Panc1 (cell line): ENCODE measurements at regions not wholly inside any gene's neighbourhood (a gene's known extent, or its start where the extent isn't known, plus 50 kb on each side); places are given as distances from the start of the nearest gene placed in this dataset.

ENCODE experiments used
- ATAC-seq: fragments of 200-7000 bp; cut with Tn5 transposase; 2 replicates; pipeline ENCODE4 v1.9.1; 2020; ENCODE audit warnings: mild to moderate bottlenecking, moderate library complexity
- BruUV-seq: library from RNA; stranded (reverse); fragments of 400-500 nt; replicated peaks from 2 replicates; lab custom pipeline; 2021; lab: Mats Ljungman, UMichigan
- CTCF ChIA-PET: fragments of 300-600 bp; sonication (Branson Sonifier 250); formaldehyde crosslinking; loops from one replicate; lab custom pipeline; 2022; ENCODE audit warnings: antibody characterized with exemption; lab: Charles Lee
- POLR2A ChIA-PET: fragments of 300-600 bp; sonication (Branson Sonifier 250); formaldehyde crosslinking; loops from one replicate; lab custom pipeline; 2022; ENCODE audit warnings: antibody characterized with exemption; lab: Charles Lee
- DNase-seq: peaks from one replicate; pipeline ENCODE4 v3.0.0-alpha.2; 2010; ENCODE audit warnings: low read depth, low spot score
- H3K27ac ChIP-seq: 2 replicates; pipeline ENCODE4 v1.5.1; 2011; ENCODE audit warnings: mild to moderate bottlenecking, low read length, inconsistent platforms
- H3K27me3 ChIP-seq: fragments of 200-500 bp; sonication (Bioruptor generic); 2 replicates; pipeline ENCODE4 v1.6.0; 2014; ENCODE audit warnings: low read length, inconsistent platforms; ENCODE audit not compliant: control insufficient read depth, insufficient read depth
- H3K36me3 ChIP-seq: fragments of 200-500 bp; sonication (Bioruptor generic); 2 replicates; pipeline ENCODE4 v1.5.1; 2014; ENCODE audit warnings: inconsistent platforms, mild to moderate bottlenecking, low read length, moderate library complexity; ENCODE audit not compliant: control insufficient read depth, insufficient read depth
- H3K4me1 ChIP-seq: 2 replicates; pipeline ENCODE4 v1.5.1; 2011; ENCODE audit warnings: inconsistent platforms, mild to moderate bottlenecking, low read length, moderate library complexity; ENCODE audit not compliant: control insufficient read depth, insufficient read depth
- H3K4me3 ChIP-seq, 2 experiments: 2 replicates each; pipeline ENCODE4 v1.5.1; 2011 to 2012; ENCODE audit warnings: low read depth in 2 of 2, low read length in 2 of 2, mild to moderate bottlenecking in 2 of 2, inconsistent platforms in 1 of 2, moderate library complexity in 1 of 2
- H3K9me3 ChIP-seq: fragments of 200-500 bp; sonication (Bioruptor generic); 2 replicates; pipeline ENCODE4 v1.5.1; 2014; ENCODE audit warnings: low read depth, mild to moderate bottlenecking, inconsistent platforms, low read length, moderate library complexity; ENCODE audit not compliant: control insufficient read depth, insufficient read depth
- POLR2AphosphoS5 ChIP-seq: IDR thresholded peaks from 2 replicates; pipeline ENCODE4 v1.6.1; 2012; ENCODE audit warnings: mild to moderate bottlenecking, low read depth, low read length, moderate library complexity
- SIN3A ChIP-seq: IDR thresholded peaks from 2 replicates; pipeline ENCODE4 v1.6.1; 2012; ENCODE audit warnings: low read depth, mild to moderate bottlenecking, low read length, moderate library complexity, borderline replicate concordance; ENCODE audit not compliant: insufficient read depth
- TCF7L2 ChIP-seq: IDR thresholded peaks from 2 replicates; pipeline ENCODE4 v1.6.1; 2011; ENCODE audit warnings: mild to moderate bottlenecking, low read depth, low read length, inconsistent platforms
- in situ Hi-C: cut with HindIII; loops from 2 replicates; pipeline ENCODE4 v1.10.0; 2016; ENCODE audit warnings: low sequenced_read_pairs, low pct_unique_long_range_greater_than_20kb
- intact Hi-C: fragments of 100-400 bp; cut with micrococcal nuclease; formaldehyde crosslinking; loops from one replicate; pipeline ENCODE4 v1.10.0; 2022; ENCODE audit not compliant: unreplicated experiment
- TF ChIP-seq, protein P1 (sequence below), 2 experiments: IDR thresholded peaks; 2 replicates each; pipeline ENCODE4 v1.6.1; 2011 to 2012; ENCODE audit warnings: low read depth in 2 of 2, control low read depth in 1 of 2, low read length in 1 of 2, mild to moderate bottlenecking in 1 of 2, moderate library complexity in 1 of 2; ENCODE audit not compliant: insufficient read depth in 1 of 2
- TF ChIP-seq, protein P2 (sequence below): fragments of 450-650 bp; IDR thresholded peaks from 2 replicates; pipeline ENCODE4 v1.5.1; 2017; ENCODE audit warnings: mild to moderate bottlenecking

DNA sequence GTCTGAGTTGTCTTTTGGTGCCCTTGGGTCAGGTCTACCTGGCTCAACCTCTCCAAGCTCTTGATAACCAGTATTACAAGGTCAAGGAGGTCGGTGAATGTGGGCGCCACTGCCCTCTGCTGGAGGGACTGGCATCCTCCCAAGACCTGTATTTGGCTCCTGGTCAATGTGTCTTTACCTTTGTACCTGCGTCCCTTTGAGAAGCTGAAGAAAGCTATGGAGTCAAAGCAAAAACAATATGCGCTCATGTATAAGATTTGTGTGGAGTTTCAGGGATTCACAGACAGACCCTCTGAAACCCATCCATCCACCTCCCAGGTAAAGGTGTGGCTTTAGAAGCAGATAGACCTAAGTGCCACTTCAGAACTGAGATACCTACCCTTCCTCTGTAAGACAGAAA is 61.8 kb upstream of the NBL1 start:
- Histone ChIP-seq H3K36me3 (no peaks in the 10 kb centered on the region), H3K9me3 (no peaks in the 10 kb centered on the region), H3K27ac (no peak overlapping the region), H3K4me1 (no peaks in the 10 kb centered on the region), H3K27me3 (no peaks in the 10 kb centered on the region), H3K4me3 (no peak overlapping the region)
- intact Hi-C loops: no loop called here
- in situ Hi-C loops: no loop called here
- BruUV-seq: no TSS peak
- DNase-seq: peak; percentile 46
- ChIA-PET POLR2A (no interaction called here), CTCF (interaction anchor here (1.0 to 1.1 kb wide), 2 partner anchors 95 to 170 kb away, joined by 3 to 4 read pairs; no protein-coding TSS in a partner anchor)
- TF ChIP-seq, protein P1, sequence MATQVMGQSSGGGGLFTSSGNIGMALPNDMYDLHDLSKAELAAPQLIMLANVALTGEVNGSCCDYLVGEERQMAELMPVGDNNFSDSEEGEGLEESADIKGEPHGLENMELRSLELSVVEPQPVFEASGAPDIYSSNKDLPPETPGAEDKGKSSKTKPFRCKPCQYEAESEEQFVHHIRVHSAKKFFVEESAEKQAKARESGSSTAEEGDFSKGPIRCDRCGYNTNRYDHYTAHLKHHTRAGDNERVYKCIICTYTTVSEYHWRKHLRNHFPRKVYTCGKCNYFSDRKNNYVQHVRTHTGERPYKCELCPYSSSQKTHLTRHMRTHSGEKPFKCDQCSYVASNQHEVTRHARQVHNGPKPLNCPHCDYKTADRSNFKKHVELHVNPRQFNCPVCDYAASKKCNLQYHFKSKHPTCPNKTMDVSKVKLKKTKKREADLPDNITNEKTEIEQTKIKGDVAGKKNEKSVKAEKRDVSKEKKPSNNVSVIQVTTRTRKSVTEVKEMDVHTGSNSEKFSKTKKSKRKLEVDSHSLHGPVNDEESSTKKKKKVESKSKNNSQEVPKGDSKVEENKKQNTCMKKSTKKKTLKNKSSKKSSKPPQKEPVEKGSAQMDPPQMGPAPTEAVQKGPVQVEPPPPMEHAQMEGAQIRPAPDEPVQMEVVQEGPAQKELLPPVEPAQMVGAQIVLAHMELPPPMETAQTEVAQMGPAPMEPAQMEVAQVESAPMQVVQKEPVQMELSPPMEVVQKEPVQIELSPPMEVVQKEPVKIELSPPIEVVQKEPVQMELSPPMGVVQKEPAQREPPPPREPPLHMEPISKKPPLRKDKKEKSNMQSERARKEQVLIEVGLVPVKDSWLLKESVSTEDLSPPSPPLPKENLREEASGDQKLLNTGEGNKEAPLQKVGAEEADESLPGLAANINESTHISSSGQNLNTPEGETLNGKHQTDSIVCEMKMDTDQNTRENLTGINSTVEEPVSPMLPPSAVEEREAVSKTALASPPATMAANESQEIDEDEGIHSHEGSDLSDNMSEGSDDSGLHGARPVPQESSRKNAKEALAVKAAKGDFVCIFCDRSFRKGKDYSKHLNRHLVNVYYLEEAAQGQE (IDR thresholded peaks at IDR 0.05; ENCODE audit: insufficient read depth in 1 of 2, low read depth in 2 of 2, low read length in 1 of 2): no peak
- no peak for TF ChIP-seq POLR2AphosphoS5
- TF ChIP-seq, protein P2, sequence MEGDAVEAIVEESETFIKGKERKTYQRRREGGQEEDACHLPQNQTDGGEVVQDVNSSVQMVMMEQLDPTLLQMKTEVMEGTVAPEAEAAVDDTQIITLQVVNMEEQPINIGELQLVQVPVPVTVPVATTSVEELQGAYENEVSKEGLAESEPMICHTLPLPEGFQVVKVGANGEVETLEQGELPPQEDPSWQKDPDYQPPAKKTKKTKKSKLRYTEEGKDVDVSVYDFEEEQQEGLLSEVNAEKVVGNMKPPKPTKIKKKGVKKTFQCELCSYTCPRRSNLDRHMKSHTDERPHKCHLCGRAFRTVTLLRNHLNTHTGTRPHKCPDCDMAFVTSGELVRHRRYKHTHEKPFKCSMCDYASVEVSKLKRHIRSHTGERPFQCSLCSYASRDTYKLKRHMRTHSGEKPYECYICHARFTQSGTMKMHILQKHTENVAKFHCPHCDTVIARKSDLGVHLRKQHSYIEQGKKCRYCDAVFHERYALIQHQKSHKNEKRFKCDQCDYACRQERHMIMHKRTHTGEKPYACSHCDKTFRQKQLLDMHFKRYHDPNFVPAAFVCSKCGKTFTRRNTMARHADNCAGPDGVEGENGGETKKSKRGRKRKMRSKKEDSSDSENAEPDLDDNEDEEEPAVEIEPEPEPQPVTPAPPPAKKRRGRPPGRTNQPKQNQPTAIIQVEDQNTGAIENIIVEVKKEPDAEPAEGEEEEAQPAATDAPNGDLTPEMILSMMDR: peak; percentile 77
- ATAC-seq: peak; percentile 78; the same call in 1 of the 2 replicates

DNA sequence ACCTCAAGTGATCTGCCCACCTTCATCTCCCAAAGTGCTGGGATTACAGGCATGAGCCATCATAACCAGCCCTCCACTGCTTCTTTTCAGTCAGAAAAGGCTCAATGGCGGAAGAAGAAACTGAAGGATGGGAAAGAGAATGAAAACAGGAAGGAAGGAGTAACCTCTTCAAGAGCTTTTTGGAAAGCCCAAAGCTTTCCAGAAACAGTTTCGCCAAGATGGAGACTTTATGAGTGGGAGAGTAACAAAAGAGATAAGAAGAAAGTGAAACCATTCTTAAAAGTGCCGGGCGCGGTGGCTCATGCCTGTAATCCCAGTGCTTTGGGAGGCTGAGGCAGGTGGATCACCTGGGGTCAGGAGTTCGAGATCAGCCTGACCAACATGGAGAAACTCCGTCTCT is 62.7 kb upstream of the NBL1 start:
- Histone ChIP-seq H3K4me1 (no peaks in the 10 kb centered on the region), H3K27ac (no peak overlapping the region), H3K27me3 (no peaks in the 10 kb centered on the region), H3K4me3 (no peak overlapping the region), H3K9me3 (no peaks in the 10 kb centered on the region), H3K36me3 (no peaks in the 10 kb centered on the region)
- ChIA-PET POLR2A (no interaction called here), CTCF (interaction anchor here (1.1 kb wide), 1 partner anchor 94 kb away, joined by 4 read pairs; no protein-coding TSS in a partner anchor)
- BruUV-seq: no TSS peak
- in situ Hi-C loops (no loop called here), intact Hi-C loops (no loop called here)
- TF ChIP-seq TCF7L2 (no peak), SIN3A (no peak)
- TF ChIP-seq, protein P2: no peak
- ATAC-seq: no peak
- DNase-seq: no peak
